Nucleus accumbens (tissue), 56 donors: ENCODE measurements at regions not wholly inside any gene's neighbourhood (a gene's known extent, or its start where the extent isn't known, plus 50 kb on each side); places are given as distances from the start of the nearest gene placed in this dataset.
"Not testable (repeated sequence)": the region's sequence is repeated elsewhere in the genome, so short reads cannot be mapped to it uniquely, and the experiment has no call there.

Source experiments
- DNase-seq, 56 donors: peaks; one replicate each; lab custom pipeline; 2025; lab: John Stamatoyannopoulos, UW

DNA sequence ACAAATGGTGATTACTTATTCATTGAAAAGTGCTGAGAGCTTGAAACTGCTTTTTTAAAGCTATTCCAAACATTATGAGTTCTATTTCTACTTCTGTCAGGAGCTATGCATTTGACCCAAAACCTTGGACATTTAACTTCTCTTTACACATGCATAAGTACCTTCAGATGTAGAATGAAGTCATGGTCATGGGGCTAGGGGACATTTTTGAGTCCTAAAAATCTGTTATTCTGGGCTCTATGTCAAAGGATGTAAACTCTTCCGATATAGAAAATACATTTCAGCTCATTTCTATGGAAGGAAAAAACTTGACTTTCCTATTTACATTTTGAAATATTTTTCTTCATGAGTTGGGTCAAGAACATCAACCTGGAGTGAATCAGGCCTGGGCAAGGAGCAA is 179.5 kb upstream of the CXCL12 start:
- no peak for DNase-seq

GRCh38 chr10:44564790-44565189 is 179.9 kb upstream of the CXCL12 start:
- DNase-seq, result no peak

DNA sequence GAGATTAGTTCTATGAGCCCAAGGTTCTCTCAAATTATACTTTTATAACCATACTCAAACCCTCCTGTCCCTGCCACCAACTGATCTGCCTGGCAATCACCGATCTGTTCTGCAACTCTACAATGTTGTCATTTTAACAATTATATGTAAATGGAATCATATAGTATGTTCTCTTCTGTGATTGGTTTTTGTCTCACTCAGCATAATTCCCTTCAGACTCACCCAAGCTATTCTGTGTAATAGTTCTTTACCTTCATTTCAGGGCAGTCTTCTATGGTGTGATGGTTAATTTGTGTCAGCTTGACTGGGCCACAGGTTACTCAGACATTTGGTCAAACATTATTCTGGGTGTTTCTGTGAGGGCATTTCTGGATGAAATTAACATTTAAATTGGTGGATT is 181.9 kb upstream of the CXCL12 start:
- DNase-seq, result no peak

GRCh38 chr10:44567471-44567870 is 182.6 kb upstream of the CXCL12 start:
- no peak for DNase-seq

- peak in 12 of 56 donors; percentile 8 to 39 (median 20) for DNase-seq
Measured at GRCh38 chr10:44569193-44570091, 184.5 kb upstream of the CXCL12 start.

DNA sequence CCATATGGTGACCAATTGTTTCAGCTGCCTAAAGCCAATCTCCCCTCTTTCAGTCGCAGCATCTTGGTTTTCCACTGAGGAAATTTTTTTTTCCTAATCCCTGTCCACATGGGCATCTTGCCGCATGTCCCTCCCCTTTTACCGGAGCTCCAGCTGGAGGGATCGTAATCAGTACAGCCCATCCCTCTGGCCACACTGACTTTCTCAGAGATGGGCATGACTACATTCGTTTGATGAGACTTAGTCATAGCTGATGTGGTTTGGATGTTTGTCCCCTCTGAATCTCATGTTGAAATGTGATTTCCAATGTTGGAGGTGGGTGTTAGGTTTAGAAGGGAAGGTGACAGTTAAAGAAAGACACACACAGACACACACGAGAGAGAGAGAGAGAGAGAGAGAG is 186.8 kb upstream of the CXCL12 start:
- DNase-seq, result no peak

DNA sequence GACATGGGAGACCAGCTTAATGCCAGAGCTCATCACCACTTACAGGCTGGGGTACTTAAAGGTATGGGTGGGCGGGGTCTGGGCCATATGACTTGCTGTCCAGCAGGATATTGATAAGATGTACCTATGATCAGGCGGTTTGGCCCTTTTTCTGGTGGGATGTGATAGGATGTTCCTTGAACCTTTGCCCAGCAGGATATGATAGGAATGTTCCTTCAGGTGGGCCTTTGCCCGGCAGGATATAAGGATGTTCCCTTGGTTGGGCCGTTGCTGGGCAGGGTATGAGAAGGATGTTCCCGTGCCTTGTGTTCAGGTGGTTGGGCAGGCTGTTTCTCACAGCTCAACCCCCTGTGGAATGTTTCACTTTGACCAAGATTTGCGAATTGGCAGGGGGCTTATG is 187.2 kb upstream of the CXCL12 start:
- DNase-seq, result no peak

DNA sequence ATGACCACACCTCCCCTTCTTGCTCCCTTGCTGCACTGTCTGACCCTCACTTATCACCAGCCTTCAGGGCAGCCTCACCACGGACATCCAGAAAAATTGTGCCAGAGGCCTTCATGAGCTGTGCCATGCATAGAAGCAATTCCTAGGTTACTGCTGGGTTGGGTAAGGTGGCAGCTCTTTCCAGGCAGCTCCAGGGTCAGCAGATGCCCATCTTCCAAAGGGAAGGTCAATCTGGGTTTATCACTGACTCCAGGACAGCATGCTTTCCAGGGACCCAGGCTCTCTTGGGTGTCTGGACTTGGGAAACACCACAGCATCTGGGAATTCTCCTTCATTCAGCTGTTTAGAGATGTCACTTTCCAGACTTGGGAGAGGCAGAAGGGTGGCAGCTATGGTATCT is 188.9 kb upstream of the CXCL12 start:
- no peak for DNase-seq

GRCh38 chr10:44574596-44575480 is 189.9 kb upstream of the CXCL12 start:
- DNase-seq, result no peak

DNA sequence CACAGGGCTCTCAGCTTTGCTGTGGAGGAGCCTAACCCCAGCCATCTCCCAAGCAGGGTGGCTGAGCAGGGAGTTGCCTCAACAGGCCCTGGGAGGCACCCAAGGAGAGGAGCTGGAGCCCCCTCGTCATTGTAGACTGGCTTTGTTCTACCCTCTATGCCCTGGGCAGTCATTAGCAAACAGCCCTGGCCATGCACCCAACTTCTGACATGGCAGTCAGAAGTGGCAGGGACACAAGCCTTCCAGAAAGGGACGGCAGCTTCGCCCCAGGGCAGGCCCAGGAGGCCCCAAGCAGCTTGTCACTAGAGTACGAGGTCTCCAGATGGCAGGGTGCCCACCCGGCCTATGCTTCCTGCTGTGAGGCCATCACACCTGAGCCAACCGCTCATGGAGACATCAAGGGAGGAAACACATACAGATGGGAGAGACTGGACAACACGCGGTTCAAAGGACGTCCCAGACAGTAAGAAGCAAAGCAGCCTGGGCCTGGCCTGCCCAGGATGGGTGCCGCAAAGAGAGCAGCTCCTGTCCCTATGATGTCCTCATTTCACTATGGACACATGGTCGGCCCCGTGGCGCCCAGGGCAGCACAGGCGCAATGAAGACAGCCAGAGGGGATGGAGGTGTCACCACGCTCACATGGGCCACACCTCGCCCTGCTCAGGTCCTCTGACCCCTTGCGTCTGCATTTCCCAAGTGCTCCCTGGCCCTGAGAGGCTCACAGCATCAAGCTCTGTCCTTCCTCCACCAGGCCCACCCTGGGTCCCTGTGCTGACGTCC is 190.9 kb upstream of the CXCL12 start:
- no peak for DNase-seq

DNA sequence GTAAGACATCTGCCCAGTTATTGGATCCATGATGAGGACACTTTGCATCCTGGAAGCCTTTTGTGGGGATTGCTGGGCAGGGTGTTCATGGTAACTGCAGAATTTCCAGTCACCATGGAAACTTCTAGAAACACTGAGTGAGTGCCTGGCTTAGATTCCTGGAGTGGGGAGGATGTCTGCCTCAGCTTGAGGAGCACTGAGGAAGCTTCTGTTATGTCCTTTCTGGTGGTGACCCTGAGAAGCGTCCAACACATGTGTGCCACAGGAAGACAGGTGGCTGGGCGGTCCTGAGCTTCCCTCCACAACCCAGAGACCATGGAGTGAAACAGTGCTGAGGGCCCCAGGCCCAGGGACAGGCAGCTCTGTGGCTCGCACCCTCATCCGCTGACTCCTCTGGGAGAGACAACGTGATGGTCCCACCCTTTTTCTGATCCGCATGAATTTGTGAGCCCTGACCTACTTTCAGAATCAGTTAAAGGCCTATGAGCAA is 191.8 kb upstream of the CXCL12 start:
- peak in 2 of 56 donors; percentile 19 to 31 for DNase-seq

DNA sequence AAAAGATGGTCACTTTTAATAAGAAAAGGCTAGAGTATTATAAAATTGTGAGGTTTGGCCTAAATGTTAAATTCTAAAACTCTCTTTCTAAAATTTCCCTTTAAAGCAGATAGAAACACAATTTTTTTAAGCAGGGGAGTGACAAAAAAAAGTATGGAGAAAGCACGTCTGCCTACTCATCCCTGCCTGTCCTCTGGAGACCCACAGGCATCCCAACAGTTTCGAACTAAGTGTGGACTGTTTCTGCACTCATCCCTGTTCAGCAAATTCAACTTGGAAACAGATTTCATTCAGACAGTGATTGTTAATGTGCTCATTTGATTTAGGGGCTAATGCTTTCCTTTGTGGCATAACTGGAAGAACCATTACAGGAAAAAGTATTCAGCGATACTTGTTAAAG is 192.6 kb upstream of the CXCL12 start:
- DNase-seq, result no peak

DNA sequence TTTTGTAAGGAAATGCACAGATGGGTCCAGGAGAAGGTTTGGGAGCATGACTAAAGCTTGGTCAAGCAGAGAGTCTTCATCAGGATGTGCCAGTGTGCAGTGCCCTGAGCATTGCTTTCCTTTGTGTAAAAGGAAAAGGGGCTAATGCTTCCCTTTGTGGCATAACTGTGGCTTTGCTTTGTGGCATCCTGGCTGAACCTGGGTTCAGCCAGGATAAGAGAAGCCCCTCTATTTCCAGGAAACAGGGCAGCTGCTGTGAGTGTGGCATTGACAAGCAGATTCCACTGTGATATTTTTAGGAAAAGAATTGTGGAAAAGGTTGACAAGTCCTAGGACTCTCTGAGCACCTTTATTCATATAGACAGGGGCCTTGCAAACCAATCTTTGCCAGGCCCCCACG is 193.4 kb upstream of the CXCL12 start:
- DNase-seq, result no peak

DNA sequence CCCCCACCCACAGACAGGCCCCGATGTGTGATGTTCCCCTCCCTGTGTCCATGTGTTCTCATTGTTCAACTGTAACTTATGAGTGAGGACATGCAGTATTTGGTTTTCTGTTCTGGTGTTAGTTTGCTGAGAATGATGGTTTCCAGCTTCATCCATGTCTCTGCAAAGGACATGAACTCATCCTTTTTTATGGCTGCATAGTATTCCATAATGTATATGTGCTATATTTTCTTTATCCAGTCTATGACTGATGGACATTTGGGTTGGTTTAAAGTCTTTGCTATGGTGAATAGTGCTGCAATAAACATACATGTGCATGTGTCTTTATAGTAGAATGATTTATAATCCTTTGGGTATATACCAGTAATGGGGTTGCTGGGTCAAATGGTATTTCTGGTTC is 194.1 kb upstream of the CXCL12 start:
- not testable (repeated sequence) for DNase-seq

DNA sequence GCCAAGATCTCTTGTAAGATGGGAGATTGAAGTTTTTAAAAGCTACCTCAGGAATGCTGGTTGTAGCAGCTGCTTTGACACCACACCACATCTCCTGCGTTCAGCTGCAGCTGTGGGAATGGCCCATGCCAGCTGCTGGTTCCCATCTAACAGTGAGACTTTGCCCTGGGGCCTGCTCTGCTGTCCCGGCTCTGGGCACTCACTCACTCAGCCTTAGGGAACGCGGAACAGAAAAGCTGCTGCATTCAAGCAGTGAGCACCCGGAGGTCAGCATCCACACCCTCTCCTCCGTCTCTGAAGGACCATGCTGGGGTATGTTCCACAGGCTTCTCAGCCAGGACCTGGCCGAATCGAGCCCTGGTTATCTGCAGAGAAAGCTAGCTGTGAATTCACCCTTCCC is 197.1 kb upstream of the CXCL12 start:
- no peak for DNase-seq

DNA sequence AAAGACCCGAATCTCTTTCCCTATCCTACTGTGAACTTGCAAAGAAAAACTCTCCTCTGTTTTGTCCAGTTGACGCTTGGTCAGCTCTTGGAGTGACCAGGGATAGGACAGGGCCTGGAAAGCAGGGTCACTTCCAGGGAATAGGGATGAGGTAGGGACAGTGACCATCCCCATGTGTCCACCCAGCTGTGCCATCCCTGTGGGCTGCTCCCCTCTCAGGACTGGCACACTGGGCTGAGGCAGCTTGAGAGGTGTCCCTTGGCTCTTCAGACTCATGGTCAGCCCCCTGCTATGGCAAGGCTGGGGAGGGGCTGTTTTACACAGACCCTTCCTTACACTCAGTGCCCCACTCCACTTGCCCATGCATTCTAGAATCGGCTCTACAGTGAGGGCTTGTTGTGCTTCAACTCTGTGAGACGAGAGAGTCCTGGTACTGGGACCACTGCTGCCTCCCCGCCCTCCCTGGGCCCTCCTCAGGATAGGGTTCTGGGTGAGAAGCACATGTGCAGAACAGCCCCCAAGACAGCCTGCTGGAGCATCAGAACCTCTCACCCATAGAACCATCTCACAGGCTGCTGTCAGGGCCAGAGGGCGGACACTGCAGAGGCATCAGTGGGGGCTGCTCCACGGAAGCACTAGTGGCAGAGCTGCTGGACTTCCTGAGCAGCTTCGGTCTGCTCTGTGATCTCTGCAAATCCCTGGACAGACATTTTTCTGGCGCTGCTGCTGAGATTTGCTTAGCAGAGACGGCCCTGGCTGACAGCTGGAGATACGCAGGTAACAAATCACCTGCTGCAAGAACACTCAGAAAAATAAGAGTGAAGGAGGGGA is 202.8 kb upstream of the CXCL12 start:
- no peak for DNase-seq

DNA sequence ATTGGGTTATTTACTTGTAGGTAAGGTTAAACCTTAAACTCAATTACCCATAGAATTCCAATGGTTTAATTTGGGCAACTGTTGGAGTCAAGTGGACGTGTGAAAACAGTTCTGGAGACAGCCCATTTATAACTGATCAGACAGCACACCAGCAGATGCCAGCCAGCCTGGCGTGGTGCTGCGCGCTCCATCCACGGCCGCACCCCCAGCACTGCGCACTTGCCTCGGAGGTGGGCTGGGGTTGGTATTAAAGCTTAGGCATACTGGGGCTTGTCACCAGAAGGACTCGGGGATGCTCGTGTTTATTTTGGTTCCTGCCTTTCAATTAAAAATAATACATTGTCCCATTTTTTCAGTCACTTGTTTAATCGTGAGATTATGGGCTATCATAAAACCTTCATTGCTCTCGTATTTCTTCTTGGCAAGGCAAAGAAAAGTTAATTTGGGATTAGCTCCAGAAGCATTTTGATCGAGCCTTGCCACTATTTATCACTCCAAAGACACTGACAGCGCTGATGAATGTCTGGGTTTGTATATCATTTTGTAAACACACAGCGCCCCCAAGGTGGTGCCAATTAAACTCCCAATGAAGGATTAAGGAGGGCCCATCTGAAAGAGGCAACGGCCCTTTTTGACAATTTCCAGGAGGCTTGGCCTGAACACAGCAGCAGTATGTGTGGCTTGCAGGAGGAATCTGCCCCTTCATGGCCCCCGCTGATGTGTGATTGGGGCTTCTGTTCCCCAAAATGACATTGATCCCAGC is 204.5 kb upstream of the CXCL12 start:
- no peak for DNase-seq

DNA sequence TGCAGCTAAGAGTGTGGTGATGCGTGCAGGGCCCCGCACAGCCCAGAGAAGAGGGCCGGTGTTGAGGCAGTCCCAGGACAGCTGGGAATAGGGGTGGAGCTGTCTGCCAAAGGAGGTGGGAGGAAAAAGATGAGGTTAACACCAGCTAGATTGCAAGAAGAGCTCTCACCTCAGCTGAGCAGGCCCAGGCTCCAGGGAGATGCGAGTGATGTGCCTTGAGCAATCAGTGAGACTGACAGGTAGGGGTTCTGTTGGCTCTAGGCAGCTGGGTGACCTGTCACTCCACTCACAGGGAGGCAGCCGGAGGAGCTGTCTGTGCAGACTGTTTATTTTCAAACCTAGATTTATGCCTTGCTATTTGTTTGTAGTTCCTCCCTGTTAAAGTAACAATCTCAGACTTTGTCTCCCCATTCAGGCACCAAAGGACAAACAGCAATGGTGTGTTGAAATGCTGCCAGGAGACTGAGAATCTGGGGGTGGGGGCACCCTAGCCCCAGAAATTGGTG is 205.1 kb upstream of the CXCL12 start:
- no peak for DNase-seq

GRCh38 chr10:44591911-44592310 is 207.0 kb upstream of the CXCL12 start:
- no peak for DNase-seq
